Activated CD4-positive, alpha-beta T cell treated with anti-CD3 and anti-CD28 coated beads, Interleukin-2, amount 50 U/mL, for 24 hours (primary cell): ENCODE measurements at regions not wholly inside any gene's neighbourhood (a gene's known extent, or its start where the extent isn't known, plus 50 kb on each side); places are given as distances from the start of the nearest gene placed in this dataset.

Source experiments
- DNase-seq, 2 donors: peaks; one replicate each; pipeline ENCODE4 v3.0.0-alpha.2; 2020; ENCODE audit warnings: low read depth in 1 of 2, low spot score in 1 of 2

GRCh38 chr1:195113471-195113870, 1494.8 kb downstream of the KCNT2 start:
- no peak for DNase-seq

- no peak for DNase-seq
Observed at GRCh38 chr1:195105773-195106172, 1502.5 kb downstream of the KCNT2 start.

GRCh38 chr1:195105281-195105680, 1503.0 kb downstream of the KCNT2 start:
- DNase-seq: no peak

GRCh38 chr1:195097316-195097715, 1510.9 kb downstream of the KCNT2 start:
- DNase-seq: no peak

- no peak for DNase-seq
Observed at GRCh38 chr1:195096051-195096521, 1512.2 kb downstream of the KCNT2 start.

GRCh38 chr1:195085196-195085595, 1523.0 kb downstream of the KCNT2 start:
- no peak for DNase-seq

GRCh38 chr1:195082183-195082582, 1526.1 kb downstream of the KCNT2 start:
- no peak for DNase-seq

- no peak for DNase-seq
Observed at GRCh38 chr1:195076682-195077081, 1531.6 kb downstream of the KCNT2 start.

GRCh38 chr1:195075973-195076372, 1532.3 kb downstream of the KCNT2 start:
- DNase-seq: no peak

GRCh38 chr1:195071461-195071860, 1536.8 kb downstream of the KCNT2 start:
- no peak for DNase-seq

GRCh38 chr1:195065437-195065836, 1542.8 kb downstream of the KCNT2 start:
- DNase-seq: no peak

GRCh38 chr1:195064358-195064757, 1543.9 kb downstream of the KCNT2 start:
- no peak for DNase-seq

GRCh38 chr1:195054217-195054687, 1554.0 kb downstream of the KCNT2 start:
- no peak for DNase-seq

GRCh38 chr1:195053478-195053877, 1554.8 kb downstream of the KCNT2 start:
- no peak for DNase-seq

GRCh38 chr1:195047772-195048171, 1560.5 kb downstream of the KCNT2 start:
- DNase-seq: no peak

- no peak for DNase-seq
Observed at GRCh38 chr1:195045072-195045471, 1563.2 kb downstream of the KCNT2 start.

- no peak for DNase-seq
Observed at GRCh38 chr1:195030793-195031192, 1577.4 kb downstream of the KCNT2 start.

- DNase-seq: no peak
Observed at GRCh38 chr1:195026792-195027191, 1581.4 kb downstream of the KCNT2 start.

- no peak for DNase-seq
Observed at GRCh38 chr1:195019385-195019784, 1588.9 kb downstream of the KCNT2 start.

- no peak for DNase-seq
Observed at GRCh38 chr1:195012995-195013394, 1595.2 kb downstream of the KCNT2 start.

GRCh38 chr1:195005338-195005737, 1602.9 kb downstream of the KCNT2 start:
- DNase-seq: no peak

GRCh38 chr1:194990483-194990882, 1617.8 kb downstream of the KCNT2 start:
- DNase-seq: no peak

- no peak for DNase-seq
Observed at GRCh38 chr1:194975913-194976312, 1632.3 kb downstream of the KCNT2 start.

- no peak for DNase-seq
Observed at GRCh38 chr1:194968916-194969315, 1639.3 kb downstream of the KCNT2 start.
